NOMO-1 treated with DMSO at 0.1 percent for 48 hours (cell line): ENCODE measurements at regions not wholly inside any gene's neighbourhood (a gene's known extent, or its start where the extent isn't known, plus 50 kb on each side); places are given as distances from the start of the nearest gene placed in this dataset.
"Not testable (repeated sequence)": the region's sequence is repeated elsewhere in the genome, so short reads cannot be mapped to it uniquely, and the experiment has no call there.

Experiments used
- DNase-seq: peaks from one replicate; lab custom pipeline; 2025; ENCODE audit not compliant: unreplicated experiment; lab: John Stamatoyannopoulos, UW

- DNase-seq = no peak
Observed at GRCh38 chr19:27729332-27729731, 1483.6 kb downstream of the UQCRFS1 start.

GRCh38 chr19:27722625-27723024, 1490.3 kb downstream of the UQCRFS1 start:
- DNase-seq = no peak

- DNase-seq = no peak
Observed at GRCh38 chr19:27720155-27720554, 1492.8 kb downstream of the UQCRFS1 start.

- no peak for DNase-seq
Observed at GRCh38 chr19:27719034-27719433, 1493.9 kb downstream of the UQCRFS1 start.

GRCh38 chr19:27718234-27718633, 1494.7 kb downstream of the UQCRFS1 start:
- DNase-seq = no peak

- no peak for DNase-seq
Observed at GRCh38 chr19:27717825-27718224, 1495.1 kb downstream of the UQCRFS1 start.

GRCh38 chr19:27716922-27717321, 1496.0 kb downstream of the UQCRFS1 start:
- DNase-seq = no peak

- no peak for DNase-seq
Observed at GRCh38 chr19:27714857-27715256, 1498.1 kb downstream of the UQCRFS1 start.

GRCh38 chr19:27709496-27709895, 1503.5 kb downstream of the UQCRFS1 start:
- DNase-seq = no peak

- not testable (repeated sequence) for DNase-seq
Observed at GRCh38 chr19:27708986-27709385, 1504.0 kb downstream of the UQCRFS1 start.

- not testable (repeated sequence) for DNase-seq
Observed at GRCh38 chr19:27707026-27707425, 1505.9 kb downstream of the UQCRFS1 start.

GRCh38 chr19:27705896-27706295, 1507.1 kb downstream of the UQCRFS1 start:
- no peak for DNase-seq

GRCh38 chr19:27694361-27695055, 1518.4 kb downstream of the UQCRFS1 start:
- DNase-seq = no peak

GRCh38 chr19:27691991-27692390, 1521.0 kb downstream of the UQCRFS1 start:
- DNase-seq = no peak

- no peak for DNase-seq
Observed at GRCh38 chr19:27689734-27690241, 1523.2 kb downstream of the UQCRFS1 start.

- DNase-seq = no peak
Observed at GRCh38 chr19:27684293-27684692, 1528.7 kb downstream of the UQCRFS1 start.

- no peak for DNase-seq
Observed at GRCh38 chr19:27681972-27682371, 1531.0 kb downstream of the UQCRFS1 start.

GRCh38 chr19:27679905-27680304, 1533.0 kb downstream of the UQCRFS1 start:
- DNase-seq = no peak

- DNase-seq = no peak
Observed at GRCh38 chr19:27679399-27679798, 1533.6 kb downstream of the UQCRFS1 start.

- DNase-seq = no peak
Observed at GRCh38 chr19:27676877-27677276, 1536.1 kb downstream of the UQCRFS1 start.

- DNase-seq = no peak
Observed at GRCh38 chr19:27676334-27676733, 1536.6 kb downstream of the UQCRFS1 start.

GRCh38 chr19:27675771-27676170, 1537.2 kb downstream of the UQCRFS1 start:
- no peak for DNase-seq

- no peak for DNase-seq
Observed at GRCh38 chr19:27674701-27675100, 1538.2 kb downstream of the UQCRFS1 start.
